HEK293 (cell line): ENCODE measurements at regions not wholly inside any gene's neighbourhood (a gene's known extent, or its start where the extent isn't known, plus 50 kb on each side); places are given as distances from the start of the nearest gene placed in this dataset.

ENCODE experiments used
- CTCF ChIP-seq: fragments of 450-650 bp; formaldehyde crosslinking; IDR thresholded peaks from 2 replicates; pipeline ENCODE4 v1.5.1; 2016; ENCODE audit warnings: missing biosample characterization, missing genetic modification characterization
- HOXA7 ChIP-seq: sonication (generic); formaldehyde crosslinking; IDR thresholded peaks from 2 replicates; pipeline ENCODE4 v1.8.1; 2022; ENCODE audit warnings: missing genetic modification reagents, borderline replicate concordance
- KLF7 ChIP-seq: fragments of 450-650 bp; formaldehyde crosslinking; IDR thresholded peaks from 2 replicates; pipeline ENCODE4 v1.5.1; 2016; ENCODE audit warnings: missing biosample characterization, missing genetic modification characterization, borderline replicate concordance
- ZBTB44 ChIP-seq: fragments of 450-650 bp; IDR thresholded peaks from 2 replicates; pipeline ENCODE4 v1.5.1; 2018; ENCODE audit warnings: missing biosample characterization, mild to moderate bottlenecking, missing genetic modification characterization
- ZNF169 ChIP-seq: fragments of 450-650 bp; formaldehyde crosslinking; IDR thresholded peaks from 2 replicates; pipeline ENCODE4 v1.5.1; 2016; ENCODE audit warnings: missing biosample characterization, missing genetic modification characterization
- ZNF223 ChIP-seq: fragments of 450-650 bp; formaldehyde crosslinking; IDR thresholded peaks from 2 replicates; pipeline ENCODE4 v1.5.1; 2016; ENCODE audit warnings: missing biosample characterization, missing genetic modification characterization
- ZNF248 ChIP-seq: fragments of 450-650 bp; formaldehyde crosslinking; IDR thresholded peaks from 2 replicates; pipeline ENCODE4 v1.5.1; 2017; ENCODE audit warnings: missing biosample characterization, missing genetic modification characterization
- ZNF280D ChIP-seq: fragments of 450-650 bp; formaldehyde crosslinking; IDR thresholded peaks from 2 replicates; pipeline ENCODE4 v1.5.1; 2016; ENCODE audit warnings: missing biosample characterization, missing genetic modification characterization
- ZNF560 ChIP-seq: fragments of 450-650 bp; formaldehyde crosslinking; IDR thresholded peaks from 2 replicates; pipeline ENCODE4 v1.5.1; 2017; ENCODE audit warnings: missing biosample characterization, missing genetic modification characterization, borderline replicate concordance
- ZNF561 ChIP-seq: fragments of 450-650 bp; IDR thresholded peaks from 2 replicates; pipeline ENCODE4 v1.5.1; 2018; ENCODE audit warnings: missing biosample characterization, missing genetic modification characterization, borderline replicate concordance
- ZNF629 ChIP-seq: fragments of 450-650 bp; formaldehyde crosslinking; IDR thresholded peaks from 2 replicates; pipeline ENCODE4 v1.5.1; 2017; ENCODE audit warnings: missing biosample characterization, missing genetic modification characterization
- ZNF785 ChIP-seq: fragments of 450-650 bp; formaldehyde crosslinking; IDR thresholded peaks from 2 replicates; pipeline ENCODE4 v1.5.1; 2016; ENCODE audit warnings: missing biosample characterization, missing genetic modification characterization

GRCh38 chr1:157356601-157357000, 195.7 kb downstream of the FCRL5 start:
- TF ChIP-seq ZNF280D (tag by site-specific recombination), result no peak
- no peak for TF ChIP-seq ZNF561 (tag by site-specific recombination)
- no peak for TF ChIP-seq CTCF (tag by site-specific recombination)
- TF ChIP-seq HOXA7 (CRISPR knock-in tag), result no peak
- TF ChIP-seq ZNF785 (tag by site-specific recombination), result no peak
- TF ChIP-seq KLF7 (tag by site-specific recombination), result no peak
- TF ChIP-seq ZNF248 (tag by site-specific recombination), result no peak
- TF ChIP-seq ZNF223 (tag by site-specific recombination), result no peak
- no peak for TF ChIP-seq ZNF169
- TF ChIP-seq ZBTB44 (tag by site-specific recombination), result no peak
- no peak for TF ChIP-seq ZNF629 (tag by site-specific recombination)
- no peak for TF ChIP-seq ZNF560 (tag by site-specific recombination)
